ENCODE measurements at regions not wholly inside any gene's neighbourhood (a gene's known extent, or its start where the extent isn't known, plus 50 kb on each side); places are given as distances from the start of the nearest gene placed in this dataset.
A peak's percentile ranks its signal among the peaks of the same experiment; 100 is the strongest.

DNA sequence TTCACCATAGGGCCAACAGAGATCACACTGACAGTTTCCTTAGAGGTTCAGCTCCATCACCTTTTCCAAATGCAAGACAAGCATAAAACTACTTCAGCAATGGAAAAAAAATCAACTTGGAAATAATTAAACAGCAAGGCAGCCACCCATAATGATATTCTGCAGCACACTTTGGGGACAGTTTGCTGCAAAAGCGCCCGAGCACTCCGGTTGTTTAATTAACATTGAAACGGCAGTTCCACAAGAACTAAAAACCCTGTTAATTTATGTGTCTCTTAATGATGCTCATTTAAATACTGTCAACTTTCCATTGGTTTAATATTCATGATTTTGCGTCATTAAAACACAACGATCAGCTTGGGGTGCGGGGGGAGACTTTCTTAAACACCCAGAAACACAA, 153.2 kb downstream of the ELAVL4 start (continued):
- TF ChIP-seq, protein P1, sequence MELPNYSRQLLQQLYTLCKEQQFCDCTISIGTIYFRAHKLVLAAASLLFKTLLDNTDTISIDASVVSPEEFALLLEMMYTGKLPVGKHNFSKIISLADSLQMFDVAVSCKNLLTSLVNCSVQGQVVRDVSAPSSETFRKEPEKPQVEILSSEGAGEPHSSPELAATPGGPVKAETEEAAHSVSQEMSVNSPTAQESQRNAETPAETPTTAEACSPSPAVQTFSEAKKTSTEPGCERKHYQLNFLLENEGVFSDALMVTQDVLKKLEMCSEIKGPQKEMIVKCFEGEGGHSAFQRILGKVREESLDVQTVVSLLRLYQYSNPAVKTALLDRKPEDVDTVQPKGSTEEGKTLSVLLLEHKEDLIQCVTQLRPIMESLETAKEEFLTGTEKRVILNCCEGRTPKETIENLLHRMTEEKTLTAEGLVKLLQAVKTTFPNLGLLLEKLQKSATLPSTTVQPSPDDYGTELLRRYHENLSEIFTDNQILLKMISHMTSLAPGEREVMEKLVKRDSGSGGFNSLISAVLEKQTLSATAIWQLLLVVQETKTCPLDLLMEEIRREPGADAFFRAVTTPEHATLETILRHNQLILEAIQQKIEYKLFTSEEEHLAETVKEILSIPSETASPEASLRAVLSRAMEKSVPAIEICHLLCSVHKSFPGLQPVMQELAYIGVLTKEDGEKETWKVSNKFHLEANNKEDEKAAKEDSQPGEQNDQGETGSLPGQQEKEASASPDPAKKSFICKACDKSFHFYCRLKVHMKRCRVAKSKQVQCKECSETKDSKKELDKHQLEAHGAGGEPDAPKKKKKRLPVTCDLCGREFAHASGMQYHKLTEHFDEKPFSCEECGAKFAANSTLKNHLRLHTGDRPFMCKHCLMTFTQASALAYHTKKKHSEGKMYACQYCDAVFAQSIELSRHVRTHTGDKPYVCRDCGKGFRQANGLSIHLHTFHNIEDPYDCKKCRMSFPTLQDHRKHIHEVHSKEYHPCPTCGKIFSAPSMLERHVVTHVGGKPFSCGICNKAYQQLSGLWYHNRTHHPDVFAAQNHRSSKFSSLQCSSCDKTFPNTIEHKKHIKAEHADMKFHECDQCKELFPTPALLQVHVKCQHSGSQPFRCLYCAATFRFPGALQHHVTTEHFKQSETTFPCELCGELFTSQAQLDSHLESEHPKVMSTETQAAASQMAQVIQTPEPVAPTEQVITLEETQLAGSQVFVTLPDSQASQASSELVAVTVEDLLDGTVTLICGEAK (IDR thresholded peaks at IDR 0.05; ENCODE audit: borderline replicate concordance): no peak
- TF ChIP-seq KDM1A (IDR thresholded peaks at IDR 0.05; ENCODE audit: borderline replicate concordance) (no peak), RCOR1 (conservative IDR thresholded peaks at IDR 0.05; ENCODE audit: low read depth, low read length) (no peak), MTA3 (IDR thresholded peaks at IDR 0.05; ENCODE audit: borderline replicate concordance, low read length) (no peak)
- TF ChIP-seq, protein P2, sequence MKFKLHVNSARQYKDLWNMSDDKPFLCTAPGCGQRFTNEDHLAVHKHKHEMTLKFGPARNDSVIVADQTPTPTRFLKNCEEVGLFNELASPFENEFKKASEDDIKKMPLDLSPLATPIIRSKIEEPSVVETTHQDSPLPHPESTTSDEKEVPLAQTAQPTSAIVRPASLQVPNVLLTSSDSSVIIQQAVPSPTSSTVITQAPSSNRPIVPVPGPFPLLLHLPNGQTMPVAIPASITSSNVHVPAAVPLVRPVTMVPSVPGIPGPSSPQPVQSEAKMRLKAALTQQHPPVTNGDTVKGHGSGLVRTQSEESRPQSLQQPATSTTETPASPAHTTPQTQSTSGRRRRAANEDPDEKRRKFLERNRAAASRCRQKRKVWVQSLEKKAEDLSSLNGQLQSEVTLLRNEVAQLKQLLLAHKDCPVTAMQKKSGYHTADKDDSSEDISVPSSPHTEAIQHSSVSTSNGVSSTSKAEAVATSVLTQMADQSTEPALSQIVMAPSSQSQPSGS (IDR thresholded peaks at IDR 0.05; ENCODE audit: low read length): no peak

DNA sequence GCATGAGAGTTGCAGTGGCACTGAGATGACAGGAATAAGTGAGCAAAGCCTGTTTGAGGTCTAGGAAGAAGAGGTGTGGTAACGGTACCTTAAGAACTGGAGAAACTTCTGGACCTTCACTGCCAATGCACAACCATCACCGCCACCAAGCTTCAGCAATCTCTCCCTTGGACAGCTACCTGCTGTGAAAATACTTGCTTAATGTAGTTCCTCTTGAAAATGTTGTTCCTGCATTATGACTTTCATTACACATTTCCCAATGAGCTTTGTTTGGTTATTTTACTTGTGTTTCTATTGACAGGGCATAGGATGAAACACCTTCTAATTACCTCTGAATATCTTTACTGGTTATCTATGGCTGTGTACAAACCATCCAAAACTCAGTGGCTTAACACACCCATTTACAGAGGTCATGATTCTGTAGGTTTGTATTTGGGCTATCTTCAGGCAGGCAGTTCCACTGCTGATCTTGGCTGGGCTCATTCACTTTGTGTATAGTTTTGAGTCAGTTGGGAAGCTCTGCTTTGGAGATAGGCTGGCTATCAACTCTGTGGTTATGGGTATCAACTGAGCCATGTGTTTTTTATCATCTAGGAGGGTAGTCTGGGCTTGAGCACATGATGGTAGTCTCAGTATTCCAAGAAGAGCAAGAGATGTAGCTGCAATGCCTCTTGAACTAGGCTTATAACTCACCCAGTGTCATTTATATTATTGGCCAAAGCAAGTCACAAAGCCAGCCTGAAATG, 149.4 kb downstream of the ELAVL4 start:
- no peak overlapping the region for H3K4me2 ChIP-seq (ENCODE audit: control insufficient read depth, insufficient read depth)
- BruUV-seq (replicated peaks): no TSS peak
- no peak for FAIRE-seq
- H3K27ac ChIP-seq (ENCODE audit: control insufficient read depth, insufficient read depth): no peak overlapping the region
- H4K20me1 ChIP-seq (ENCODE audit: control insufficient read depth, insufficient read depth): no peaks in the 10 kb centered on the region
- CTCF ChIA-PET: no interaction called here
- no peaks in the 10 kb centered on the region for H3K4me1 ChIP-seq (ENCODE audit: control insufficient read depth, insufficient read depth, low read length)
- POLR2A ChIA-PET: no interaction called here
- intact Hi-C loops (cut with micrococcal nuclease; ENCODE audit: unreplicated experiment): no loop called here
- H3K79me2 ChIP-seq (ENCODE audit: control insufficient read depth, insufficient read depth, low read length): no peaks in the 10 kb centered on the region
- 40% methylated on average over 2 of the region's 2 CpGs for WGBS (ENCODE audit: insufficient coverage, insufficient replicate concordance, low lambda C conversion rate, missing lambda C conversion rate)
- RAD21 ChIA-PET (ENCODE audit: unreplicated experiment): no interaction called here
- no peak overlapping the region for H3K4me3 ChIP-seq
- H3K9me3 ChIP-seq (replicated peaks; ENCODE audit: control insufficient read depth, insufficient read depth, low read length): no peaks in the 10 kb centered on the region
- no peak for DNase-seq (ENCODE audit: low read depth, low spot score)
- in situ Hi-C loops (cut with MboI): no loop called here
- ATAC-seq: no peak
- H3K9ac ChIP-seq (ENCODE audit: control insufficient read depth, insufficient read depth, low read length): no peak overlapping the region
- no peak overlapping the region for H2AFZ ChIP-seq (ENCODE audit: control insufficient read depth, low read depth, low read length)
- H3K27me3 ChIP-seq (replicated peaks in 1 of 2; ENCODE audit: control insufficient read depth in 2 of 2, insufficient read depth in 2 of 2, low read length in 1 of 2): no peaks in the 10 kb centered on the region
- H3K36me3 ChIP-seq (ENCODE audit: control insufficient read depth in 2 of 2, insufficient read depth in 2 of 2, low read length in 1 of 2): no peaks in the 10 kb centered on the region
- SMC1A ChIA-PET (ENCODE audit: uncharacterized antibody, unreplicated experiment): interaction anchor here (1.1 kb wide), 1 partner anchor 195 kb away, joined by 3 read pairs; no protein-coding TSS in a partner anchor
- TF ChIP-seq, protein P3, sequence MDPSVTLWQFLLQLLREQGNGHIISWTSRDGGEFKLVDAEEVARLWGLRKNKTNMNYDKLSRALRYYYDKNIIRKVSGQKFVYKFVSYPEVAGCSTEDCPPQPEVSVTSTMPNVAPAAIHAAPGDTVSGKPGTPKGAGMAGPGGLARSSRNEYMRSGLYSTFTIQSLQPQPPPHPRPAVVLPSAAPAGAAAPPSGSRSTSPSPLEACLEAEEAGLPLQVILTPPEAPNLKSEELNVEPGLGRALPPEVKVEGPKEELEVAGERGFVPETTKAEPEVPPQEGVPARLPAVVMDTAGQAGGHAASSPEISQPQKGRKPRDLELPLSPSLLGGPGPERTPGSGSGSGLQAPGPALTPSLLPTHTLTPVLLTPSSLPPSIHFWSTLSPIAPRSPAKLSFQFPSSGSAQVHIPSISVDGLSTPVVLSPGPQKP (IDR thresholded peaks at IDR 0.05; ENCODE audit: low read depth, low read length): no peak
- TF ChIP-seq, protein P4, sequence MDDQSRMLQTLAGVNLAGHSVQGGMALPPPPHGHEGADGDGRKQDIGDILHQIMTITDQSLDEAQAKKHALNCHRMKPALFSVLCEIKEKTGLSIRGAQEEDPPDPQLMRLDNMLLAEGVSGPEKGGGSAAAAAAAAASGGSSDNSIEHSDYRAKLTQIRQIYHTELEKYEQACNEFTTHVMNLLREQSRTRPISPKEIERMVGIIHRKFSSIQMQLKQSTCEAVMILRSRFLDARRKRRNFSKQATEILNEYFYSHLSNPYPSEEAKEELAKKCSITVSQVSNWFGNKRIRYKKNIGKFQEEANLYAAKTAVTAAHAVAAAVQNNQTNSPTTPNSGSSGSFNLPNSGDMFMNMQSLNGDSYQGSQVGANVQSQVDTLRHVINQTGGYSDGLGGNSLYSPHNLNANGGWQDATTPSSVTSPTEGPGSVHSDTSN (IDR thresholded peaks at IDR 0.05; ENCODE audit: insufficient replicate concordance, low read depth, low read length): no peak
- TF ChIP-seq, protein P5, sequence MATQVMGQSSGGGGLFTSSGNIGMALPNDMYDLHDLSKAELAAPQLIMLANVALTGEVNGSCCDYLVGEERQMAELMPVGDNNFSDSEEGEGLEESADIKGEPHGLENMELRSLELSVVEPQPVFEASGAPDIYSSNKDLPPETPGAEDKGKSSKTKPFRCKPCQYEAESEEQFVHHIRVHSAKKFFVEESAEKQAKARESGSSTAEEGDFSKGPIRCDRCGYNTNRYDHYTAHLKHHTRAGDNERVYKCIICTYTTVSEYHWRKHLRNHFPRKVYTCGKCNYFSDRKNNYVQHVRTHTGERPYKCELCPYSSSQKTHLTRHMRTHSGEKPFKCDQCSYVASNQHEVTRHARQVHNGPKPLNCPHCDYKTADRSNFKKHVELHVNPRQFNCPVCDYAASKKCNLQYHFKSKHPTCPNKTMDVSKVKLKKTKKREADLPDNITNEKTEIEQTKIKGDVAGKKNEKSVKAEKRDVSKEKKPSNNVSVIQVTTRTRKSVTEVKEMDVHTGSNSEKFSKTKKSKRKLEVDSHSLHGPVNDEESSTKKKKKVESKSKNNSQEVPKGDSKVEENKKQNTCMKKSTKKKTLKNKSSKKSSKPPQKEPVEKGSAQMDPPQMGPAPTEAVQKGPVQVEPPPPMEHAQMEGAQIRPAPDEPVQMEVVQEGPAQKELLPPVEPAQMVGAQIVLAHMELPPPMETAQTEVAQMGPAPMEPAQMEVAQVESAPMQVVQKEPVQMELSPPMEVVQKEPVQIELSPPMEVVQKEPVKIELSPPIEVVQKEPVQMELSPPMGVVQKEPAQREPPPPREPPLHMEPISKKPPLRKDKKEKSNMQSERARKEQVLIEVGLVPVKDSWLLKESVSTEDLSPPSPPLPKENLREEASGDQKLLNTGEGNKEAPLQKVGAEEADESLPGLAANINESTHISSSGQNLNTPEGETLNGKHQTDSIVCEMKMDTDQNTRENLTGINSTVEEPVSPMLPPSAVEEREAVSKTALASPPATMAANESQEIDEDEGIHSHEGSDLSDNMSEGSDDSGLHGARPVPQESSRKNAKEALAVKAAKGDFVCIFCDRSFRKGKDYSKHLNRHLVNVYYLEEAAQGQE (IDR thresholded peaks at IDR 0.05; ENCODE audit: low read depth, low read length): peak; percentile 40; the same call in 1 of the 2 replicates

All from GM12878 (cell line).